H9 (cell line): ENCODE measurements at regions not wholly inside any gene's neighbourhood (a gene's known extent, or its start where the extent isn't known, plus 50 kb on each side); places are given as distances from the start of the nearest gene placed in this dataset.

Experiments
- DNase-seq: peaks from one replicate; pipeline ENCODE4 v3.0.0-alpha.2; 2017
- H2AFZ ChIP-seq: one replicate; pipeline ENCODE4 v1.6.1; 2013; ENCODE audit warnings: mild to moderate bottlenecking, low read length, control low read depth, moderate library complexity
- H2AK5ac ChIP-seq: 2 replicates; pipeline ENCODE4 v1.6.1; 2013; ENCODE audit warnings: low read length, control low read depth, mixed read lengths; ENCODE audit not compliant: insufficient read length
- H2BK120ac ChIP-seq: one replicate; pipeline ENCODE4 v1.6.1; 2013; ENCODE audit warnings: low read depth, mild to moderate bottlenecking, low read length, control low read depth, inconsistent platforms; ENCODE audit not compliant: poor library complexity, severe bottlenecking
- H2BK12ac ChIP-seq: 2 replicates; pipeline ENCODE4 v1.6.1; 2013; ENCODE audit warnings: low read length, control low read depth, mixed read lengths, low read depth; ENCODE audit not compliant: insufficient read length
- H2BK15ac ChIP-seq: 2 replicates; pipeline ENCODE4 v1.6.1; 2013; ENCODE audit warnings: low read depth, low read length, control low read depth
- H2BK20ac ChIP-seq: one replicate; pipeline ENCODE4 v1.6.1; 2013; ENCODE audit warnings: low read depth, mild to moderate bottlenecking, low read length, control low read depth, inconsistent platforms; ENCODE audit not compliant: poor library complexity, severe bottlenecking
- H2BK5ac ChIP-seq: 2 replicates; pipeline ENCODE4 v1.6.1; 2013; ENCODE audit warnings: low read length, control low read depth, mixed read lengths; ENCODE audit not compliant: insufficient read length
- H3K14ac ChIP-seq: 2 replicates; pipeline ENCODE4 v1.6.1; 2013; ENCODE audit warnings: low read length, control low read depth; ENCODE audit not compliant: insufficient read depth
- H3K18ac ChIP-seq: 2 replicates; pipeline ENCODE4 v1.6.1; 2013; ENCODE audit warnings: low read depth, mild to moderate bottlenecking, mixed read lengths, low read length, control low read depth; ENCODE audit not compliant: insufficient read length
- H3K23ac ChIP-seq: 2 replicates; pipeline ENCODE4 v1.6.1; 2013; ENCODE audit warnings: low read length, control low read depth, mixed read lengths, low read depth; ENCODE audit not compliant: insufficient read length
- H3K23me2 ChIP-seq: 2 replicates; pipeline ENCODE4 v1.6.1; 2013; ENCODE audit warnings: low read depth, mild to moderate bottlenecking, mixed read lengths, low read length, control low read depth; ENCODE audit not compliant: insufficient read length, poor library complexity, severe bottlenecking
- H3K27ac ChIP-seq: 2 replicates; pipeline ENCODE4 v1.5.1; 2013; ENCODE audit warnings: low read length, control low read depth, mixed read lengths, low read depth; ENCODE audit not compliant: insufficient read length
- H3K27me3 ChIP-seq: 2 replicates; pipeline ENCODE4 v1.6.1; 2013; ENCODE audit warnings: low read length, control low read depth, inconsistent platforms; ENCODE audit not compliant: insufficient read depth
- H3K4ac ChIP-seq: 2 replicates; pipeline ENCODE4 v1.6.1; 2013; ENCODE audit warnings: low read depth, mild to moderate bottlenecking, control low read depth, inconsistent platforms, low read length, moderate library complexity
- H3K4me1 ChIP-seq: 2 replicates; pipeline ENCODE4 v1.6.1; 2013; ENCODE audit warnings: low read length, control low read depth, inconsistent platforms; ENCODE audit not compliant: insufficient read depth
- H3K4me2 ChIP-seq: 2 replicates; pipeline ENCODE4 v1.6.1; 2013; ENCODE audit warnings: low read length, control low read depth, mixed read lengths; ENCODE audit not compliant: insufficient read length, insufficient read depth
- H3K56ac ChIP-seq: 2 replicates; pipeline ENCODE4 v1.6.1; 2013; ENCODE audit warnings: low read depth, mild to moderate bottlenecking, mixed read lengths, low read length, control low read depth; ENCODE audit not compliant: insufficient read length
- H3K79me1 ChIP-seq: 2 replicates; pipeline ENCODE4 v1.6.1; 2013; ENCODE audit warnings: low read depth, mild to moderate bottlenecking, moderate library complexity, low read length, control low read depth, inconsistent platforms; ENCODE audit not compliant: insufficient read depth, poor library complexity, severe bottlenecking
- H3K79me2 ChIP-seq: 2 replicates; pipeline ENCODE4 v1.6.1; 2013; ENCODE audit warnings: low read length, control low read depth, inconsistent platforms; ENCODE audit not compliant: insufficient read depth
- H3K9ac ChIP-seq: 2 replicates; pipeline ENCODE4 v1.6.1; 2013; ENCODE audit warnings: low read length, control low read depth, mixed read lengths; ENCODE audit not compliant: insufficient read length; ENCODE audit errors: extremely low read depth
- H3K9me3 ChIP-seq: one replicate; pipeline ENCODE4 v1.6.1; 2013; ENCODE audit warnings: low read depth, low read length, inconsistent platforms; ENCODE audit not compliant: control insufficient read depth
- H3T11ph ChIP-seq: one replicate; pipeline ENCODE4 v1.6.1; 2013; ENCODE audit warnings: mild to moderate bottlenecking, low read length, control low read depth, inconsistent platforms
- H4K20me1 ChIP-seq: one replicate; pipeline ENCODE4 v1.6.1; 2013; ENCODE audit not compliant: control insufficient read depth, insufficient read length, insufficient read depth
- H4K5ac ChIP-seq: 2 replicates; pipeline ENCODE4 v1.6.1; 2013; ENCODE audit warnings: low read depth, mild to moderate bottlenecking, mixed read lengths, low read length, control low read depth; ENCODE audit not compliant: insufficient read length
- H4K8ac ChIP-seq: replicated peaks from 2 replicates; pipeline ENCODE4 v1.6.1; 2013; ENCODE audit warnings: low read length, control low read depth, mixed read lengths, low read depth; ENCODE audit not compliant: insufficient read length
- H4K91ac ChIP-seq: 2 replicates; pipeline ENCODE4 v1.6.1; 2013; ENCODE audit warnings: low read depth, mild to moderate bottlenecking, moderate library complexity, mixed read lengths, low read length, control low read depth; ENCODE audit not compliant: insufficient read length
- H3K27ac Mint-ChIP-seq, 3 experiments: 2 replicates in 2 of 3; 3 replicates in 1 of 3; pipeline ENCODE4 v1.8.0; 2020 to 2021; ENCODE audit warnings: mixed read lengths in 3 of 3, mild to moderate bottlenecking in 1 of 3, moderate library complexity in 1 of 3
- H3K27me3 Mint-ChIP-seq: 2 replicates; pipeline ENCODE4 v1.8.0; 2021; ENCODE audit warnings: low read depth, mild to moderate bottlenecking, moderate library complexity, mixed read lengths
- H3K36me3 Mint-ChIP-seq, 3 experiments: 2 replicates in 2 of 3; 3 replicates in 1 of 3; pipeline ENCODE4 v1.8.0; 2020 to 2021; ENCODE audit warnings: low read depth in 3 of 3, mixed read lengths in 3 of 3; ENCODE audit not compliant: insufficient read depth in 1 of 3
- H3K4me1 Mint-ChIP-seq, 2 experiments: 2 replicates each; pipeline ENCODE4 v1.8.0; 2020; ENCODE audit warnings: mixed read lengths in 2 of 2
- H3K4me3 Mint-ChIP-seq, 2 experiments: 2 replicates in 1 of 2; 3 replicates in 1 of 2; pipeline ENCODE4 v1.8.0; 2020 to 2021; ENCODE audit warnings: mild to moderate bottlenecking in 2 of 2, mixed read lengths in 2 of 2, moderate library complexity in 1 of 2
- H3K9me3 Mint-ChIP-seq, 2 experiments: 2 replicates in 1 of 2; 3 replicates in 1 of 2; pipeline ENCODE4 v1.8.0; 2020; ENCODE audit warnings: mild to moderate bottlenecking in 2 of 2, mixed read lengths in 2 of 2, moderate library complexity in 1 of 2
- CTCF ChIP-seq: fragments of 200-600 bp; sonication (generic); conservative IDR thresholded peaks from 3 replicates; pipeline ENCODE4 v1.8.0; 2021; ENCODE audit warnings: antibody characterized with exemption, mild to moderate bottlenecking
- WGBS: extraction: QIAGEN DNeasy Blood & Tissue Kit; methylation state at CpG from one replicate; pipeline ENCODE4 v1.1.7; 2013; ENCODE audit warnings: missing lambda C conversion rate, low lambda C conversion rate, mixed read lengths; ENCODE audit not compliant: insufficient read length; ENCODE audit errors: extremely low coverage; 5-methylcytosine and 5-hydroxymethylcytosine counted together

GRCh38 chr11:25755381-25755780 is 576.5 kb upstream of the ANO3 start:
- Histone ChIP-seq H4K5ac (no peak overlapping the region), H4K8ac (no peak overlapping the region), H2BK12ac (no peak overlapping the region), H3K79me1 (no peaks in the 10 kb centered on the region), H3K56ac (no peak overlapping the region), H2BK5ac (no peak overlapping the region), H3T11ph (no peak overlapping the region), H3K14ac (no peak overlapping the region), H3K27ac (no peak overlapping the region), H3K27me3 (no peaks in the 10 kb centered on the region), H3K4ac (no peak overlapping the region), H2AK5ac (no peak overlapping the region), H3K23me2 (no peaks in the 10 kb centered on the region), H2AFZ (no peak overlapping the region), H3K4me2 (no peak overlapping the region), H3K23ac (no peak overlapping the region), H3K79me2 (no peaks in the 10 kb centered on the region), H2BK120ac (no peak overlapping the region), H3K9ac (no peak overlapping the region), H3K18ac (no peak overlapping the region), H4K20me1 (no peaks in the 10 kb centered on the region), H3K9me3 (no peaks in the 10 kb centered on the region), H2BK20ac (no peak overlapping the region), H3K4me1 (no peaks in the 10 kb centered on the region), H4K91ac (no peak overlapping the region), H2BK15ac (no peak overlapping the region)
- no peak overlapping the region for H3K4me3 Mint-ChIP-seq
- no peaks in the 10 kb centered on the region for H3K4me1 Mint-ChIP-seq
- WGBS, result no CpG with 5 or more reads among the region's 2 CpGs
- H3K9me3 Mint-ChIP-seq, result peaks cover 19 to 20% of the 10 kb centered on the region in 2 experiments
- TF ChIP-seq CTCF, result no peak
- no peaks in the 10 kb centered on the region; the same call in 1 of the 2 replicates for H3K27me3 Mint-ChIP-seq
- DNase-seq, result no peak
- H3K27ac Mint-ChIP-seq, result no peak overlapping the region
- H3K36me3 Mint-ChIP-seq, result peaks cover 9 to 25% (median 15%) of the 10 kb centered on the region in 3 experiments; a peak in 6 of 7 replicates
